GM12878 (cell line): ENCODE measurements at regions not wholly inside any gene's neighbourhood (a gene's known extent, or its start where the extent isn't known, plus 50 kb on each side); places are given as distances from the start of the nearest gene placed in this dataset.
"Not testable (repeated sequence)": the region's sequence is repeated elsewhere in the genome, so short reads cannot be mapped to it uniquely, and the experiment has no call there.

ENCODE experiments used
- ATAC-seq: fragments of 200-7000 bp; cut with Tn5 transposase; 3 replicates; pipeline ENCODE4 v1.9.1; 2020; ENCODE audit warnings: mild to moderate bottlenecking, moderate library complexity
- BruUV-seq: library from RNA; stranded (reverse); fragments of 400-500 nt; replicated peaks from 2 replicates; lab custom pipeline; 2021; lab: Mats Ljungman, UMichigan
- CTCF ChIA-PET: fragments of 300-600 bp; sonication (Branson Sonifier 250); formaldehyde crosslinking; extraction: SDS; loops from one replicate; lab custom pipeline; 2021; ENCODE audit warnings: inconsistent platforms; lab: Yijun Ruan, JAX
- POLR2A ChIA-PET: fragments of 350-600 bp; formaldehyde crosslinking; extraction: SDS; loops from one replicate; lab custom pipeline; 2021; ENCODE audit warnings: inconsistent platforms; lab: Charles Lee
- RAD21 ChIA-PET: fragments of 300-600 bp; sonication (Branson Sonifier 250); formaldehyde crosslinking; loops from one replicate; lab custom pipeline; 2023; ENCODE audit warnings: antibody characterized with exemption; ENCODE audit not compliant: unreplicated experiment; lab: Charles Lee
- SMC1A ChIA-PET: fragments of 300-600 bp; sonication (Branson Sonifier 250); formaldehyde crosslinking; loops from one replicate; lab custom pipeline; 2023; ENCODE audit not compliant: unreplicated experiment, uncharacterized antibody; lab: Charles Lee
- DNase-seq: peaks from one replicate; pipeline ENCODE4 v3.0.0-alpha.2; 2011; ENCODE audit warnings: low read depth, low spot score
- FAIRE-seq: peaks from 3 replicates; lab custom pipeline; 2011; peaks lifted over from hg19 to GRCh38; lab: Jason Lieb, UNC
- H2AFZ ChIP-seq: 2 replicates; pipeline ENCODE4 v1.6.0; 2011; ENCODE audit warnings: low read depth, low read length, control low read depth; ENCODE audit not compliant: control insufficient read depth
- H3K27ac ChIP-seq: 2 replicates; pipeline ENCODE4 v1.5.1; 2011; ENCODE audit warnings: control low read depth; ENCODE audit not compliant: control insufficient read depth, insufficient read depth
- H3K27me3 ChIP-seq, 2 experiments: replicated peaks in 1 of 2; 2 replicates each; pipeline versions ENCODE4 v1.6.0 to v1.6.1; 2011; ENCODE audit warnings: low read length in 1 of 2; ENCODE audit not compliant: control insufficient read depth in 2 of 2, insufficient read depth in 2 of 2
- H3K36me3 ChIP-seq, 2 experiments: 2 replicates each; pipeline ENCODE4 v1.5.1; 2011; ENCODE audit warnings: low read length in 1 of 2; ENCODE audit not compliant: control insufficient read depth in 2 of 2, insufficient read depth in 2 of 2
- H3K4me1 ChIP-seq: 2 replicates; pipeline ENCODE4 v1.6.1; 2011; ENCODE audit warnings: mild to moderate bottlenecking, low read length, moderate library complexity, mixed read lengths; ENCODE audit not compliant: control insufficient read depth, insufficient read depth
- H3K4me2 ChIP-seq: 2 replicates; pipeline ENCODE4 v1.6.0; 2011; ENCODE audit warnings: control low read depth; ENCODE audit not compliant: control insufficient read depth, insufficient read depth
- H3K4me3 ChIP-seq: fragments of 200-600 bp; sonication (generic); 2 replicates; pipeline ENCODE4 v1.5.1; 2016
- H3K79me2 ChIP-seq: 2 replicates; pipeline ENCODE4 v1.6.0; 2011; ENCODE audit warnings: low read length; ENCODE audit not compliant: control insufficient read depth, insufficient read depth
- H3K9ac ChIP-seq: 2 replicates; pipeline ENCODE4 v1.8.0; 2011; ENCODE audit warnings: low read length, control low read depth, mixed read lengths; ENCODE audit not compliant: control insufficient read depth, insufficient read depth
- H3K9me3 ChIP-seq: replicated peaks from 3 replicates; pipeline ENCODE4 v1.5.1; 2011; ENCODE audit warnings: mild to moderate bottlenecking, low read length; ENCODE audit not compliant: control insufficient read depth, insufficient read depth
- H4K20me1 ChIP-seq: 2 replicates; pipeline ENCODE4 v1.6.0; 2011; ENCODE audit not compliant: control insufficient read depth, insufficient read depth
- BACH1 ChIP-seq: fragments of 450-650 bp; IDR thresholded peaks from 2 replicates; pipeline ENCODE4 v1.6.1; 2017; ENCODE audit warnings: mild to moderate bottlenecking, borderline replicate concordance
- CBX3 ChIP-seq: fragments of 200-600 bp; sonication (generic); IDR thresholded peaks from 2 replicates; pipeline ENCODE4 v1.6.1; 2016; ENCODE audit warnings: low read depth, borderline replicate concordance
- CEBPB ChIP-seq, 2 experiments: fragments of 150-350 bp in 1 of 2; IDR thresholded peaks; 2 replicates each; pipeline ENCODE4 v1.6.1; 2012 to 2014; ENCODE audit warnings: low read depth in 2 of 2, low read length in 2 of 2, borderline replicate concordance in 1 of 2, inconsistent platforms in 1 of 2
- JUND ChIP-seq: IDR thresholded peaks from 2 replicates; pipeline ENCODE4 v1.6.1; 2012; ENCODE audit warnings: low read depth, mild to moderate bottlenecking, low read length, improper control_type of control experiment, moderate library complexity
- MYC ChIP-seq: IDR thresholded peaks from 2 replicates; pipeline ENCODE4 v1.6.1; 2011; ENCODE audit warnings: mild to moderate bottlenecking, low read length, moderate library complexity, inconsistent platforms; ENCODE audit not compliant: insufficient read depth, insufficient replicate concordance, insufficient read length, severe bottlenecking
- POU2F2 ChIP-seq: IDR thresholded peaks from 3 replicates; pipeline ENCODE4 v1.6.1; 2011; ENCODE audit warnings: low read depth, mild to moderate bottlenecking, low read length, borderline replicate concordance
- SIN3A ChIP-seq: IDR thresholded peaks from 2 replicates; pipeline ENCODE4 v1.6.1; 2012; ENCODE audit warnings: low read depth, low read length, improper control_type of control experiment
- SP1 ChIP-seq: IDR thresholded peaks from one replicate; pipeline ENCODE4 v1.6.1; 2011; ENCODE audit warnings: low read depth, low read length
- ZBTB33 ChIP-seq: fragments of 450-650 bp; IDR thresholded peaks from 2 replicates; pipeline ENCODE4 v1.6.1; 2017; ENCODE audit warnings: mild to moderate bottlenecking
- WGBS: methylation state at CpG from one replicate; pipeline ENCODE4 v1.1.6; 2016; ENCODE audit warnings: low lambda C conversion rate; ENCODE audit not compliant: insufficient replicate concordance, insufficient coverage; ENCODE audit errors: missing lambda C conversion rate; 5-methylcytosine and 5-hydroxymethylcytosine counted together
- in situ Hi-C: fragments of 300-500 bp; cut with MboI; formaldehyde crosslinking; loops from 9 replicates; pipeline ENCODE4 v1.14.3; 2018; ENCODE audit warnings: mixed read lengths
- intact Hi-C: fragments of 100-400 bp; cut with micrococcal nuclease; formaldehyde crosslinking; loops from one replicate; pipeline ENCODE4 v1.14.2; 2022; ENCODE audit not compliant: unreplicated experiment

GRCh38 chr12:131397493-131398181 is 313.3 kb upstream of the SFSWAP start (continued):
- no peak for TF ChIP-seq SP1

GRCh38 chr12:131399000-131399399 is 311.9 kb upstream of the SFSWAP start:
- Histone ChIP-seq H4K20me1 (no peaks in the 10 kb centered on the region), H3K4me2 (no peak overlapping the region), H3K9ac (no peak overlapping the region), H3K27ac (no peak overlapping the region), H3K79me2 (no peaks in the 10 kb centered on the region), H3K27me3 (no peaks in the 10 kb centered on the region), H3K36me3 (no peaks in the 10 kb centered on the region), H3K4me1 (no peaks in the 10 kb centered on the region), H3K9me3 (peaks cover 2% of the 10 kb centered on the region; the same call in 2 of the 3 replicates), H3K4me3 (no peak overlapping the region), H2AFZ (no peak overlapping the region)
- ChIA-PET RAD21 (no interaction called here), SMC1A (interaction anchor here (1.0 kb wide), 1 partner anchor 137 kb away, joined by 4 read pairs; no protein-coding TSS in a partner anchor), POLR2A (no interaction called here), CTCF (no interaction called here)
- no peak for TF ChIP-seq MYC
- TF ChIP-seq JUND, result no peak
- no peak for TF ChIP-seq BACH1
- TF ChIP-seq ZBTB33, result no peak
- no peak for TF ChIP-seq CBX3
- TF ChIP-seq SIN3A, result no peak
- TF ChIP-seq POU2F2, result no peak
- TF ChIP-seq CEBPB (IDR thresholded peaks at IDR 0.05; ENCODE audit: borderline replicate concordance in 1 of 2, low read depth in 2 of 2, low read length in 2 of 2), result no peak
- FAIRE-seq (peak; percentile 13), DNase-seq (no peak), ATAC-seq (no peak)
- BruUV-seq, result no TSS peak
- intact Hi-C loops (no loop called here), in situ Hi-C loops (no loop called here)

GRCh38 chr12:131400668-131401294 is 310.1 kb upstream of the SFSWAP start:
- DNase-seq, SMC1A ChIA-PET, H3K4me1 ChIP-seq, RAD21 ChIA-PET, H3K79me2 ChIP-seq, intact Hi-C loops, H2AFZ ChIP-seq, H3K9me3 ChIP-seq, BruUV-seq, H3K4me3 ChIP-seq, H3K36me3 ChIP-seq, H3K4me2 ChIP-seq, in situ Hi-C loops, CTCF ChIA-PET, H3K27ac ChIP-seq, ATAC-seq, POLR2A ChIA-PET, H3K9ac ChIP-seq, H3K27me3 ChIP-seq, H4K20me1 ChIP-seq: not testable (repeated sequence)
- WGBS, result 0% methylated on average over 3 of the region's 4 CpGs
- FAIRE-seq, result peak; percentile 47
